GM06990 (cell line): ENCODE measurements at regions not wholly inside any gene's neighbourhood (a gene's known extent, or its start where the extent isn't known, plus 50 kb on each side); places are given as distances from the start of the nearest gene placed in this dataset.
"Not testable (repeated sequence)": the region's sequence is repeated elsewhere in the genome, so short reads cannot be mapped to it uniquely, and the experiment has no call there.

ENCODE experiments used
- DNase-seq: peaks from one replicate; pipeline ENCODE4 v3.0.0-alpha.2; 2011; ENCODE audit not compliant: insufficient read length; ENCODE audit errors: extremely low read depth
- H3K27me3 ChIP-seq: replicated peaks from 2 replicates; pipeline ENCODE4 v1.6.0; 2011; ENCODE audit warnings: low read length; ENCODE audit not compliant: control insufficient read depth, insufficient read depth
- H3K36me3 ChIP-seq: 2 replicates; pipeline ENCODE4 v1.5.1; 2011; ENCODE audit warnings: low read length; ENCODE audit not compliant: control insufficient read depth, insufficient read depth
- H3K4me3 ChIP-seq: replicated peaks from 2 replicates; pipeline ENCODE4 v1.5.1; 2011; ENCODE audit warnings: low read depth, mild to moderate bottlenecking, control low read depth, low read length
- CTCF ChIP-seq: IDR thresholded peaks from 2 replicates; pipeline ENCODE4 v1.5.1; 2011; ENCODE audit warnings: low read length, control low read depth, mild to moderate bottlenecking, inconsistent platforms; ENCODE audit not compliant: insufficient read depth, poor library complexity, severe bottlenecking

- no peak overlapping the region for H3K4me3 ChIP-seq
- no peaks in the 10 kb centered on the region for H3K36me3 ChIP-seq
- no peaks in the 10 kb centered on the region for H3K27me3 ChIP-seq
- no peak for DNase-seq
- no peak for TF ChIP-seq CTCF
These were observed 480.7 kb downstream of the RPS29 start for GRCh38 chr14:49105512-49105911.

- no peaks in the 10 kb centered on the region for H3K36me3 ChIP-seq
- TF ChIP-seq CTCF: no peak
- no peak overlapping the region for H3K4me3 ChIP-seq
- DNase-seq: no peak
- H3K27me3 ChIP-seq: no peaks in the 10 kb centered on the region
These were observed 493.8 kb downstream of the RPS29 start for GRCh38 chr14:49092345-49092744.

- no peaks in the 10 kb centered on the region for H3K36me3 ChIP-seq
- DNase-seq: no peak
- no peak for TF ChIP-seq CTCF
- H3K27me3 ChIP-seq: no peaks in the 10 kb centered on the region
- H3K4me3 ChIP-seq: no peak overlapping the region
These were observed 497.1 kb downstream of the RPS29 start for GRCh38 chr14:49089107-49089506.

GRCh38 chr14:49073292-49073691 is 512.9 kb downstream of the RPS29 start:
- H3K36me3 ChIP-seq, DNase-seq, H3K4me3 ChIP-seq, H3K27me3 ChIP-seq: not testable (repeated sequence)

- Histone ChIP-seq H3K27me3 (no peaks in the 10 kb centered on the region), H3K36me3 (no peaks in the 10 kb centered on the region), H3K4me3 (no peak overlapping the region)
- no peak for DNase-seq
- TF ChIP-seq CTCF: no peak
These were observed 527.7 kb downstream of the RPS29 start for GRCh38 chr14:49058511-49058910.

- no peaks in the 10 kb centered on the region for H3K36me3 ChIP-seq
- H3K4me3 ChIP-seq: no peak overlapping the region
- TF ChIP-seq CTCF: no peak
- DNase-seq: no peak
- H3K27me3 ChIP-seq: no peaks in the 10 kb centered on the region
These were observed 528.2 kb downstream of the RPS29 start for GRCh38 chr14:49057838-49058510.
